Stimulated activated naive CD4-positive, alpha-beta T cell (primary cell): ENCODE measurements at regions not wholly inside any gene's neighbourhood (a gene's known extent, or its start where the extent isn't known, plus 50 kb on each side); places are given as distances from the start of the nearest gene placed in this dataset.

ENCODE experiments used
- DNase-seq, 6 experiments: peaks; one replicate each; lab custom pipeline; 2025; lab: John Stamatoyannopoulos, UW

DNA sequence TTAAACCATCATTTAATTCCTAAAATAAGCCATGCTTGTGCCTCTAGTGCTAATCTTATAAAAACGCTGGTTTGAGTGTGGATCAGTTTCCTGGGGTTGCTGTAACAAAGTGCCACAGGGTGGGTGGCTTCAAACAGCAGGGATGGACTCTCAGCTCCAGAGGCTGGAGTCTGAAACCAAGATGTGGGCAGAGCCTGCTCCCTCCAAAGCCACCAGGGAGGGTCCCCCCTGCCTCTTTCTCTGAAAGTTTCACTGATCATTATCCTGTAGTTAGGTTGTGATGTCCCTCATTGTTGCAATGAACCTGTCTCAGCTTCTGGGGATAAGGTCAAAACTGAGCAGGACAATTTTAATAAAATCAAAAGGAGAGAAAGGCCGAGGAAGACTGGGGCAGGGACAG lies 251.9 kb upstream of the TCERG1L start:
- DNase-seq: no peak

- DNase-seq: no peak
Measured at GRCh38 chr10:131567279-131568162, 256.0 kb upstream of the TCERG1L start.

- no peak for DNase-seq
Measured at GRCh38 chr10:131568866-131569265, 257.3 kb upstream of the TCERG1L start.

- no peak for DNase-seq
Measured at GRCh38 chr10:131569851-131570715, 258.6 kb upstream of the TCERG1L start.

DNA sequence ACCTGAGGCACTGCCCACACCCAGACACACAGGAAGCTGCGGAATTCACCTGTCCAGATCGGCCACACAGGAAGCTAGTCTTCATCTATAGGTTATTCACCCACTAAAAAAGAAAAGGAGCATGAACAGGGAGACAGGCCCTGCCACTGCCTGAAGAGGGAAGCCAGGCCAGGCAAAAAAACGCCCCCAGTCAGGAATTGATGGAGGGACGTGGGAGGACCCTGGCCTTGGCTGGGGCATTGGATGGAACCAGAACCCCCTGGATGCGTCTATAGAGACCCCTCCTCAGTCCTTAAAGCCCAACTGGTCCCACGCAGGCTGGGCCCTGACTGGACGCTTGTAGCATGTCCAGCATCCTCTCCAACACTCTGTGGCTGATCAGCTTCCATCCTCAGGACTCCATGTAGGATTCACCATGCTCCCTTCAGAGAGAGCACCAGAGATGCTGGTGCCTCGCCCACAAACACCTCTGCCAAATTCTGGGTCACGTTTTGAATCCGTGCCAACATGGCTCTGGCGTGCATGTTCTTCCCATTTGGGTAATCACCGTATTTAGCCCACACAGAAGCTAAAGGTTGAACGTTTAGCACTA lies 259.3 kb upstream of the TCERG1L start:
- DNase-seq: no peak

DNA sequence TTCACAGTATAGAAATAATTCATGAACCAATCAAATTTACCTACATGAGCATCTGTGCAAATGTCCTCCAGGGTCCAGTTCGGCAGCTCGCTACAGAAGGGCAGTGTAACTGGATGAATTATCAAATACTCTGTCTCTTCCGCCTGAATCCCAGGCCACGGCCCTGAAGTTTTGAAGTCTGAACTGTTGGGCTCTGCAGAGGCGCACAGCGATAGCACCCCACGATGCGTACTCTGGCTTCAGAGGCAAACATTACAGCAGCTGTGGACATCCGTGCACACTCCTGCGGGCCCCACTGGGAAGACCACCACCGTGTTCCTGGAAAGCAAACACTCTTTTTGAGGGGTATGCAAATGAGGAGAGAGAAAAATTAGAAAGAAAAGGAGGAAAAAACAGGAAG lies 259.8 kb upstream of the TCERG1L start:
- no peak for DNase-seq

- DNase-seq: no peak
Measured at GRCh38 chr10:131571865-131572264, 260.3 kb upstream of the TCERG1L start.

GRCh38 chr10:131573256-131573655 lies 261.7 kb upstream of the TCERG1L start:
- DNase-seq: no peak

GRCh38 chr10:131573707-131574106 lies 262.2 kb upstream of the TCERG1L start:
- no peak for DNase-seq

- DNase-seq: no peak
Measured at GRCh38 chr10:131574363-131574706, 262.8 kb upstream of the TCERG1L start.

DNA sequence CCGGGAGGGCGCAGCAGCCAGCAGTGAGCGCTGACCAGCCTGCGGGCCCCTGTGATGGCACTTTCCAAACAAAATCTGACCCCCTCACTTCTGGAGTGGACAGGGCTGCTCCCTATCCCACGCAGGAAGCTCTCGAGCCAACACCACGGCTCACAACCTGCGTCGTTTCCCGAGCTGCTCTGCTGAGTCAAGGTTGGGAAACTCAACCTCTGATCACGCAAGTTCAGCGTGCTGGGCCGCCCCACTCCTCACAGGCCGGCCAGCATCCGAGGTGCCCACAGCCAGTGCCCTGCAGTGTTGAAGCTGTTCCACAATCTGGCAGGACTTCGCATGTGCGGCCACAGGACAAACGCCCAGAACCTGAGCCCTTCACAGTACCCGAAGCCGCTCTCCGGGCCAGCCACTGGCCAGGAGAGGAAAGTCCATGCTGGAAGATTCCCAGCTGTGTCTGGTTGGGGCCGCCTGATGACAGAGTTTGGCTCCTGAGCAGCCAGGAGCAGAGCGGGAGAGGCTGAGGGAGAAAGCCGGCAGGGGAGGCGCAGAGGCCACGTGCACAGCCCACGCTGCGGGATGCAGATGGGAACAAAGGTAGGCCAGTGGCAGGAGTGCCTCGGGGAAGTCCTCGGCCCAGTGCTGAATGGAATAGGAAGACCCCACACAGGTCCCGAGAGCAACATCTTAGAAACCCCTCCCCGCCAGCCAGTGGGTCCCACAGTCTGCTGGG lies 263.3 kb upstream of the TCERG1L start:
- DNase-seq: no peak

DNA sequence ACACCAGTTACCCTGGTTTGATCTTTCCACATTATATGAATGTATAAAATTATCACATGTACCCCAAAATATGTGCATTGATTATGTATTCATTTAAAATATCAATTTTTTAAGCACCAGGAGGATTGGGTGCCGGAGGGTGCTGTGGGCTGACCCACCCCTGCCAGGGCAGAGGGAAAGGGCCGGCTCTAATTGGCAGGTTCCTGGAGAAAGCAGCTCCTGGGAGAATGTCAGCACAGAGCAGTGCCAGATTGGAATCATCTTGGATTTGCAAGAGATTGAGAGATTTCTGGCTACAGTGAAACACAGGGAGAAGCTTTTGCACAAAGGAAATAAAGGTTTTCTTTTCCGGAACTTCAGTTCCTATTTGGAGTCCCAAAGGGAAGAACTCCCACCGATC lies 264.4 kb upstream of the TCERG1L start:
- DNase-seq: no peak

GRCh38 chr10:131576341-131577177 lies 265.0 kb upstream of the TCERG1L start:
- DNase-seq: no peak

GRCh38 chr10:131577178-131577555 lies 265.6 kb upstream of the TCERG1L start:
- DNase-seq: no peak

DNA sequence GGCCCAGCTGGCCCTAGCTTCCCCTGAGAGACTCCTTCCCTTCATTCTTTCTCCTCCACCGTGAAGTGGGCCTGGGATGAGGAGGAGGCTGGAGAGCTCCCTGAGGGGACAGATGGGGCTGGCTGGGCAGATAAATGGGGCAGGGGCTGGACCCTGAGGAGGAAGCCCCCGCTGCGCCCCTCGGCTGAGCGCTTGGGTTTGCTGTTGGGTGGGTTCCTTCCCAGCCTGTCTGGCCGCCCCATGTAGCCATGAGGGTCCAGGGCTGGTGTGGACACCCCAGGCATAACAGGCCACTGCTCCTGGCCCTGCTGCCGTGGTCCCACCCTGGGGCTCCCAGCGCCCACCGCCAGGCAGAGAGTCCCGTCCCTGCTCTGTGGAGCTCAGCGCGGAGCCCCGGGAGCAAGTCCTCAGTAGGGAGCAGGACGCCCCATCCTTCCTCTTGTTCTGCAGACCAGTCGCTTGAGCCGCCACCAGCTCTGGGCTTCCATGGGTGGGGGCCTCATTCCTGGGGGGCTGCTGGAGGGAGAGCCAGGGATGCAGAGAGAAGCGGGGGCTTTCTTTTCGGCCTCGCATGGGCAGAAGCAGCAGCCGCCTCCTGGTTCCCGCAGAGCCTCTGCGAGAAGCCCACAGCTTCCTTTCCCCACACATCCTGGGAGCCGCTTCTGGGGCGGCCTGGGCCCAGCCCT lies 266.4 kb upstream of the TCERG1L start:
- no peak for DNase-seq

DNA sequence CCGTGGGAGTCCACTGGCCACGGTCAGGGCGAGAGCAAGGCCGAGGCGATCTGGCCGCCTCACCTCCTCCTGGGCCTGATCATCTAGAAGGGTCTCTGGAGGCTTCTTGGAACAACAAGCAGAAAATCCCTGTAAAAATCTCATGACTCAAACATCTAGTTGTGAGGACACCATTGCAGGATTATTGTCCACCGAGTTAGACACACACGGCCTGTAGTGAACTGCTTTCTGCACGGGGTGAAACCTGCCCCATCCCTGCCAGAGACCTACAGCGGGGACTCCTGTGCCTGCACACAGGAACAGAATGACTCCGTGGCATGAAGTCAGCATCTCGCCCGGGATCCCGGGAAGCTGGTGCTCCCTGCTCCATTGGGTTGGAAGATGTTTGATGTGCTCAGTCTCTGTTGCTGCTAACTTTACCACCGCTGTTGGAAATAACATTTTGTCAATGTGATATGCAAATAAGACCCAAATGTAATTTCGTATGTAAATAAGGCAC lies 267.0 kb upstream of the TCERG1L start:
- no peak for DNase-seq

- no peak for DNase-seq
Measured at GRCh38 chr10:131579251-131580071, 267.9 kb upstream of the TCERG1L start.

DNA sequence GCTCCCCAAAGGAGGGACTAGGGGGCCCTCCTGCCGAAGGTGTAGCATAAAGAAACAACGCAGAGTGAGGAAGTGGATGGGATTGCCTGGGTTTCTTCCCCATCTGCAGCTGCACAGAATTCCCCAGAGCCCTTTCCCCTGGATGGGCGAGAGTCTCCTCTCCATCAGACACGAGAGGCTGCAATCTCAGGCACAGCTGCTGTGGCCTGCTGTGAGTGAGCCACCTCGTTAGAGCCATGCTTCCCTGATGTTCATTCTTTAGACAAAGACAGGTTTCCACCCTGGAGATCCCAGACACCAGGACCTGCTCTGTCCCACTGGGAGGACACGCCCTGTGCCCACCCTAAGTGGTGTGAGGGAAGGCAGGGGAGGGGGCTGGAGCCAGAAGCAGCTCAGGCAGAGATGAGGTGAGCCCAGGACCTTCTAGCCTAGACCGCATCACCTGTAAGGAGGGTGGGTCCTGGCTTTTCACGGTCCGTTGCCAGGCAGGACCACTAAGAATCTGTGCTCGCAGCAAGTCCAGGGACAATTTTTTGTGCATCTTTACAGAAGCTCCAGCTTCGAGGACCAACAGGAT lies 268.6 kb upstream of the TCERG1L start:
- DNase-seq: no peak

DNA sequence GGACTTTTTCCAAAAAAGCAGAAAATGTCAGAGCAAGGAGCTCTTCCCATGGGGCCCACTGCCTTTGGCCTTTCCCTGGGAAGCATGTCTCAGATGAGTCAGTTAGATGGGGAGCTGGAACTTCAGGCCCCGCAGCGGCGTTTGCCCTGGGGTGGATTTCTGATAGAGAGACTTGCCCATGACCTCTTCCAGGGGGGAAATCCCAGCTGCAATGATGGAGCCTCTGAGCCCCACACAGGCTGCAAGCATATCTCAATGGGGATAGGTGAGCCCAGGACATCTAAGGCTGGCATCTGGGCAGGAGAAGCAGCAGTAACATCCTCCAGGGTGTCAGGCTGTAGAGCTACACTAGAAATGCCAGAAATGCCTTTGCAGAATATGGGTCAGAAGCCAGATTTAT lies 269.2 kb upstream of the TCERG1L start:
- no peak for DNase-seq
